Breast epithelium (tissue), 3 donors: ENCODE measurements at regions not wholly inside any gene's neighbourhood (a gene's known extent, or its start where the extent isn't known, plus 50 kb on each side); places are given as distances from the start of the nearest gene placed in this dataset.

Experiments used
- POLR2A ChIP-seq: fragments of 450-650 bp; IDR thresholded peaks from one replicate; pipeline ENCODE4 v1.6.1; 2016; ENCODE audit warnings: antibody characterized with exemption, mild to moderate bottlenecking, moderate library complexity
- POLR2AphosphoS5 ChIP-seq, 3 donors: sonication (generic); formaldehyde crosslinking; IDR thresholded peaks; one replicate each; pipeline ENCODE4 v1.6.1; 2017; ENCODE audit warnings: antibody characterized with exemption in 3 of 3
- TF ChIP-seq, protein P1 (sequence below), 3 donors: fragments of 450-650 bp; IDR thresholded peaks; one replicate each; pipeline ENCODE4 v1.5.1; 2016 to 2017; ENCODE audit warnings: antibody characterized with exemption in 3 of 3, mild to moderate bottlenecking in 3 of 3, moderate library complexity in 3 of 3

DNA sequence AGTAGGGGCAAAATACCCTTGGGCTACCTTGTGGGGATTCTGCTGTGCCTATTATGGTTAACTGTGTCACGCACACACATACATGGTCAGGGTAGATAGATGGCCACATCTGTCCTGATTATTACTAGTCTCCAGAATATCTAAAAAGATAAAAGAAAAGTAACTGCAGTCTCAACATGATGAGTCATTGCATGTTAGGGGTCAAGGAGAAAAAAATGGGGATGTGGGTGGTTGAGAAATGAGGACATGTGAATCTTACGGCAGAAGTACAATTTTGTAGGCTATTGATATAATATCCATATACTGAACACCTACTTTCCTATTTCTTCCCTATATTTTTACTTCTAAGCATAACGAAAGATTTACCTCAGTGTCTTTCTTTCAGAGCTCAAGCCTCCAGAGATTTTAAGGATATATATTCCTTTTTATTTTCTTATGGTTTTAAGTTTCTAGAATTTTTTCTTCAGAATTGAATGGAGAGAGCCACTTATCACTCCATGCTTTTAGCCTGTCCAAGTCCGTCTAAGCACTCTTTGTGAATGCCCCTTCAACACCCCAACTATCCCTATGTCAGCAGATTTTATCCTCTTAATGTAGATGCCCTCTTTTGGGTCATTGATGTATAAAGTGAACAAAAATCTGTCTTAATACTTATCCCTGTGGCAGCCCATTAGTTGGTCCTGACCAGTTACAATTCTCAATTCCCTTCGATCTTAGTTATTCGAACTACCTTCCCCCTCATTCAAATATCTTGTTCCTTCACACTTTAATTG, 642.2 kb downstream of the IQCM start:
- TF ChIP-seq, protein P1, sequence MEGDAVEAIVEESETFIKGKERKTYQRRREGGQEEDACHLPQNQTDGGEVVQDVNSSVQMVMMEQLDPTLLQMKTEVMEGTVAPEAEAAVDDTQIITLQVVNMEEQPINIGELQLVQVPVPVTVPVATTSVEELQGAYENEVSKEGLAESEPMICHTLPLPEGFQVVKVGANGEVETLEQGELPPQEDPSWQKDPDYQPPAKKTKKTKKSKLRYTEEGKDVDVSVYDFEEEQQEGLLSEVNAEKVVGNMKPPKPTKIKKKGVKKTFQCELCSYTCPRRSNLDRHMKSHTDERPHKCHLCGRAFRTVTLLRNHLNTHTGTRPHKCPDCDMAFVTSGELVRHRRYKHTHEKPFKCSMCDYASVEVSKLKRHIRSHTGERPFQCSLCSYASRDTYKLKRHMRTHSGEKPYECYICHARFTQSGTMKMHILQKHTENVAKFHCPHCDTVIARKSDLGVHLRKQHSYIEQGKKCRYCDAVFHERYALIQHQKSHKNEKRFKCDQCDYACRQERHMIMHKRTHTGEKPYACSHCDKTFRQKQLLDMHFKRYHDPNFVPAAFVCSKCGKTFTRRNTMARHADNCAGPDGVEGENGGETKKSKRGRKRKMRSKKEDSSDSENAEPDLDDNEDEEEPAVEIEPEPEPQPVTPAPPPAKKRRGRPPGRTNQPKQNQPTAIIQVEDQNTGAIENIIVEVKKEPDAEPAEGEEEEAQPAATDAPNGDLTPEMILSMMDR (IDR thresholded peaks at IDR 0.05): no peak
- TF ChIP-seq POLR2A (no peak), POLR2AphosphoS5 (IDR thresholded peaks at IDR 0.05) (no peak)
